Activated CD8-positive, alpha-beta memory T cell treated with anti-CD3 and anti-CD28 coated beads for 24 hours (primary cell): ENCODE measurements at regions not wholly inside any gene's neighbourhood (a gene's known extent, or its start where the extent isn't known, plus 50 kb on each side); places are given as distances from the start of the nearest gene placed in this dataset.

Experiments used
- DNase-seq: peaks from one replicate; pipeline ENCODE4 v3.0.0-alpha.2; 2020

GRCh38 chr15:94535298-94536048 lies 304.1 kb downstream of the MCTP2 start:
- no peak for DNase-seq

GRCh38 chr15:94536549-94536948 lies 305.2 kb downstream of the MCTP2 start:
- DNase-seq = no peak

- DNase-seq = no peak
Measured at GRCh38 chr15:94538280-94538679, 306.9 kb downstream of the MCTP2 start.

GRCh38 chr15:94542391-94542790 lies 311.0 kb downstream of the MCTP2 start:
- no peak for DNase-seq

- no peak for DNase-seq
Measured at GRCh38 chr15:94546808-94547207, 315.4 kb downstream of the MCTP2 start.

- no peak for DNase-seq
Measured at GRCh38 chr15:94547711-94548110, 316.4 kb downstream of the MCTP2 start.

- DNase-seq = no peak
Measured at GRCh38 chr15:94555841-94556519, 324.6 kb downstream of the MCTP2 start.

- DNase-seq = no peak
Measured at GRCh38 chr15:94561036-94561689, 329.8 kb downstream of the MCTP2 start.

GRCh38 chr15:94563456-94563855 lies 332.1 kb downstream of the MCTP2 start:
- DNase-seq = no peak

- no peak for DNase-seq
Measured at GRCh38 chr15:94576889-94577533, 345.6 kb downstream of the MCTP2 start.

GRCh38 chr15:94579286-94579685 lies 347.9 kb downstream of the MCTP2 start:
- no peak for DNase-seq

- no peak for DNase-seq
Measured at GRCh38 chr15:94580211-94580885, 349.0 kb downstream of the MCTP2 start.

- DNase-seq = no peak
Measured at GRCh38 chr15:94582368-94582767, 351.0 kb downstream of the MCTP2 start.

GRCh38 chr15:94584833-94585244 lies 353.5 kb downstream of the MCTP2 start:
- DNase-seq = peak; percentile 72

- no peak for DNase-seq
Measured at GRCh38 chr15:94586099-94586498, 354.7 kb downstream of the MCTP2 start.

- DNase-seq = no peak
Measured at GRCh38 chr15:94587113-94587512, 355.8 kb downstream of the MCTP2 start.

- DNase-seq = no peak
Measured at GRCh38 chr15:94588993-94589392, 357.6 kb downstream of the MCTP2 start.

- DNase-seq = no peak
Measured at GRCh38 chr15:94592495-94592894, 361.1 kb downstream of the MCTP2 start.

GRCh38 chr15:94596707-94597106 lies 365.3 kb downstream of the MCTP2 start:
- no peak for DNase-seq

- no peak for DNase-seq
Measured at GRCh38 chr15:94600505-94600904, 369.1 kb downstream of the MCTP2 start.

- no peak for DNase-seq
Measured at GRCh38 chr15:94602754-94603470, 371.6 kb downstream of the MCTP2 start.

- no peak for DNase-seq
Measured at GRCh38 chr15:94606286-94606685, 374.9 kb downstream of the MCTP2 start.
